H1 (cell line): ENCODE measurements at regions not wholly inside any gene's neighbourhood (a gene's known extent, or its start where the extent isn't known, plus 50 kb on each side); places are given as distances from the start of the nearest gene placed in this dataset.

Experiments used
- CTCF ChIA-PET: fragments of 300-600 bp; sonication (Branson Sonifier 250); formaldehyde crosslinking; loops from one replicate; lab custom pipeline; 2021; ENCODE audit not compliant: partially characterized antibody; lab: Charles Lee
- POLR2A ChIA-PET: fragments of 300-600 bp; sonication (Branson Sonifier 250); formaldehyde crosslinking; loops from one replicate; lab custom pipeline; 2021; ENCODE audit warnings: inconsistent platforms; ENCODE audit not compliant: partially characterized antibody; lab: Charles Lee
- DNase-seq, 2 experiments: peaks; one replicate each; pipeline versions ENCODE4 v3.0.0 to v3.0.0-alpha.2; 2010 to 2022; ENCODE audit warnings: low spot score in 2 of 2, low read depth in 1 of 2, mixed read lengths in 1 of 2
- FAIRE-seq: peaks from 2 replicates; lab custom pipeline; 2011; peaks lifted over from hg19 to GRCh38; lab: Jason Lieb, UNC
- H2AFZ ChIP-seq: 2 replicates; pipeline ENCODE4 v1.8.1; 2012; ENCODE audit warnings: low read length, inconsistent platforms
- H2AK5ac ChIP-seq: 2 replicates; pipeline ENCODE4 v1.6.1; 2013; ENCODE audit warnings: low read depth, low read length
- H2BK120ac ChIP-seq: replicated peaks from 2 replicates; pipeline ENCODE3; 2013; ENCODE audit warnings: low read depth, low read length, inconsistent platforms
- H2BK12ac ChIP-seq: 2 replicates; pipeline ENCODE4 v1.6.1; 2013; ENCODE audit warnings: low read depth, low read length
- H2BK15ac ChIP-seq: 2 replicates; pipeline ENCODE4 v1.6.1; 2013; ENCODE audit warnings: low read length
- H2BK20ac ChIP-seq: 2 replicates; pipeline ENCODE4 v1.6.1; 2013; ENCODE audit warnings: low read length
- H2BK5ac ChIP-seq: 2 replicates; pipeline ENCODE4 v1.6.1; 2013; ENCODE audit warnings: low read depth, low read length
- H3K14ac ChIP-seq: 2 replicates; pipeline ENCODE4 v1.6.1; 2013; ENCODE audit warnings: inconsistent platforms; ENCODE audit not compliant: insufficient read length
- H3K18ac ChIP-seq: 2 replicates; pipeline ENCODE4 v1.6.1; 2013; ENCODE audit warnings: low read length; ENCODE audit errors: extremely low read depth
- H3K23ac ChIP-seq: 2 replicates; pipeline ENCODE4 v1.6.1; 2013; ENCODE audit warnings: inconsistent platforms; ENCODE audit not compliant: insufficient read length
- H3K23me2 ChIP-seq: 2 replicates; pipeline ENCODE4 v1.6.1; 2013; ENCODE audit warnings: low read depth, low read length
- H3K27ac ChIP-seq: 2 replicates; pipeline ENCODE4 v1.6.1; 2011; ENCODE audit warnings: low read depth, low read length, inconsistent platforms
- H3K27me3 ChIP-seq, 4 experiments: replicated peaks in 1 of 4; 1 replicate in 1 of 4; 2 replicates in 3 of 4; pipeline versions ENCODE4 v1.6.1 to v1.8.1; 2011 to 2013; ENCODE audit warnings: low read length in 3 of 4, mild to moderate bottlenecking in 3 of 4, inconsistent platforms in 2 of 4, mixed read lengths in 2 of 4, moderate library complexity in 1 of 4; ENCODE audit not compliant: control insufficient read depth in 3 of 4, insufficient read depth in 3 of 4; ENCODE audit errors: extremely low read depth in 1 of 4
- H3K36me3 ChIP-seq, 4 experiments: 2 replicates each; pipeline versions ENCODE4 v1.6.1 to v1.8.1; 2011 to 2013; ENCODE audit warnings: mild to moderate bottlenecking in 4 of 4, low read length in 3 of 4, moderate library complexity in 2 of 4, control low read depth in 1 of 4, inconsistent platforms in 1 of 4; ENCODE audit not compliant: insufficient read depth in 4 of 4, control insufficient read depth in 2 of 4
- H3K4ac ChIP-seq: replicated peaks from 2 replicates; pipeline ENCODE3; 2013; ENCODE audit warnings: low read length, low read depth, mixed read lengths, inconsistent platforms; ENCODE audit not compliant: insufficient read length
- H3K4me1 ChIP-seq, 4 experiments: replicated peaks in 1 of 4; 1 replicate in 1 of 4; 2 replicates in 3 of 4; pipeline versions ENCODE4 v1.6.1 to v1.8.1; 2011 to 2013; ENCODE audit warnings: low read length in 3 of 4, inconsistent platforms in 2 of 4, mixed read lengths in 1 of 4; ENCODE audit not compliant: insufficient read depth in 4 of 4, control insufficient read depth in 3 of 4
- H3K4me2 ChIP-seq, 2 experiments: 2 replicates each; pipeline versions ENCODE4 v1.6.1 to v1.8.1; 2011 to 2013; ENCODE audit warnings: low read depth in 2 of 2, low read length in 2 of 2, control low read depth in 1 of 2, inconsistent platforms in 1 of 2, mild to moderate bottlenecking in 1 of 2; ENCODE audit not compliant: insufficient read depth in 1 of 2
- H3K4me3 ChIP-seq, 4 experiments: fragments of 200-600, 300-600 bp in 1 of 4; sonication (generic), shearing (Covaris generic), sonication (Bioruptor Twin) in 1 of 4; 2 replicates each; pipeline versions ENCODE4 v1.5.1 to v1.8.1; 2011 to 2016; ENCODE audit warnings: low read length in 4 of 4, low read depth in 3 of 4, control low read depth in 2 of 4, inconsistent platforms in 2 of 4, mild to moderate bottlenecking in 2 of 4, mixed read lengths in 1 of 4, moderate library complexity in 1 of 4; ENCODE audit not compliant: insufficient read depth in 2 of 4; ENCODE audit errors: extremely low read depth in 1 of 4
- H3K56ac ChIP-seq: replicated peaks from 2 replicates; pipeline ENCODE3; 2013; ENCODE audit warnings: low read depth, mild to moderate bottlenecking, mixed read lengths, low read length, inconsistent platforms; ENCODE audit not compliant: insufficient read length
- H3K79me1 ChIP-seq: 2 replicates; pipeline ENCODE4 v1.6.1; 2013; ENCODE audit warnings: low read depth, low read length, control low read depth
- H3K79me2 ChIP-seq, 2 experiments: 2 replicates each; pipeline versions ENCODE4 v1.6.1 to v1.8.1; 2012 to 2013; ENCODE audit warnings: low read length in 2 of 2, mild to moderate bottlenecking in 2 of 2, inconsistent platforms in 1 of 2; ENCODE audit not compliant: insufficient read depth in 2 of 2, control insufficient read depth in 1 of 2
- H3K9ac ChIP-seq, 4 experiments: replicated peaks in 1 of 4; 1 replicate in 1 of 4; 2 replicates in 3 of 4; pipeline versions ENCODE4 v1.6.1 to v1.8.1; 2011 to 2013; ENCODE audit warnings: low read depth in 3 of 4, low read length in 3 of 4, control low read depth in 2 of 4, mild to moderate bottlenecking in 2 of 4, moderate library complexity in 2 of 4, inconsistent platforms in 1 of 4; ENCODE audit errors: extremely low read depth in 1 of 4
- H3K9me3 ChIP-seq, 2 experiments: 2 replicates each; pipeline versions ENCODE4 v1.6.1 to v1.8.1; 2012 to 2013; ENCODE audit warnings: mild to moderate bottlenecking in 2 of 2, moderate library complexity in 2 of 2, control low read depth in 1 of 2, inconsistent platforms in 1 of 2, low read depth in 1 of 2, low read length in 1 of 2, mixed read lengths in 1 of 2; ENCODE audit not compliant: insufficient read depth in 2 of 2
- H4K20me1 ChIP-seq, 2 experiments: replicated peaks in 1 of 2; 2 replicates each; pipeline versions ENCODE3 to v1.8.1; 2011 to 2013; ENCODE audit warnings: inconsistent platforms in 2 of 2, low read length in 2 of 2, mild to moderate bottlenecking in 1 of 2; ENCODE audit not compliant: insufficient read depth in 2 of 2, control insufficient read depth in 1 of 2
- H4K5ac ChIP-seq: 2 replicates; pipeline ENCODE4 v1.6.1; 2013; ENCODE audit warnings: low read length, low read depth, mixed read lengths, inconsistent platforms; ENCODE audit not compliant: insufficient read length
- H4K8ac ChIP-seq: 2 replicates; pipeline ENCODE4 v1.8.0; 2013; ENCODE audit warnings: mild to moderate bottlenecking, moderate library complexity, low read length, inconsistent platforms; ENCODE audit not compliant: insufficient read depth; ENCODE audit errors: extremely low read depth
- H4K91ac ChIP-seq: replicated peaks from 2 replicates; pipeline ENCODE3; 2013; ENCODE audit warnings: low read length, mixed read lengths, inconsistent platforms; ENCODE audit not compliant: insufficient read length
- BRCA1 ChIP-seq: IDR thresholded peaks from 2 replicates; pipeline ENCODE4 v1.6.1; 2012; ENCODE audit warnings: low read depth, low read length, improper control_type of control experiment
- CEBPB ChIP-seq: IDR thresholded peaks from 2 replicates; pipeline ENCODE4 v1.6.1; 2012; ENCODE audit warnings: low read depth, low read length
- EGR1 ChIP-seq: IDR thresholded peaks from 2 replicates; pipeline ENCODE4 v1.6.1; 2011; ENCODE audit warnings: low read depth, low read length, borderline replicate concordance
- FOSL1 ChIP-seq: IDR thresholded peaks from 2 replicates; pipeline ENCODE4 v1.6.1; 2011; ENCODE audit warnings: mild to moderate bottlenecking, low read depth, low read length, moderate library complexity; ENCODE audit not compliant: insufficient read depth
- KDM4A ChIP-seq: IDR thresholded peaks from one replicate; pipeline ENCODE4 v1.7.1; 2012; ENCODE audit warnings: low read depth, mild to moderate bottlenecking, moderate library complexity, low read length, inconsistent platforms; ENCODE audit not compliant: severe bottlenecking
- MAFK ChIP-seq: IDR thresholded peaks from 2 replicates; pipeline ENCODE4 v1.6.1; 2012; ENCODE audit warnings: low read depth, mild to moderate bottlenecking, improper control_type of control experiment, low read length
- POLR2AphosphoS5 ChIP-seq: IDR thresholded peaks from 2 replicates; pipeline ENCODE4 v1.6.1; 2011; ENCODE audit warnings: low read depth, low read length
- RAD21 ChIP-seq, 2 experiments: IDR thresholded peaks in 1 of 2; conservative IDR thresholded peaks in 1 of 2; 2 replicates each; pipeline ENCODE4 v1.6.1; 2011; ENCODE audit warnings: low read depth in 2 of 2, low read length in 2 of 2, improper control_type of control experiment in 1 of 2, inconsistent platforms in 1 of 2, mild to moderate bottlenecking in 1 of 2, moderate library complexity in 1 of 2
- RXRA ChIP-seq: IDR thresholded peaks from 2 replicates; pipeline ENCODE4 v1.6.1; 2011; ENCODE audit warnings: low read depth, mild to moderate bottlenecking, low read length, moderate library complexity; ENCODE audit not compliant: insufficient read depth
- SIX5 ChIP-seq: IDR thresholded peaks from 2 replicates; pipeline ENCODE4 v1.6.1; 2011; ENCODE audit warnings: mild to moderate bottlenecking, low read depth, low read length
- SP1 ChIP-seq: IDR thresholded peaks from 2 replicates; pipeline ENCODE4 v1.6.1; 2011; ENCODE audit warnings: low read depth, low read length
- YY1 ChIP-seq: IDR thresholded peaks from 2 replicates; pipeline ENCODE4 v1.6.1; 2011; ENCODE audit warnings: low read depth, mild to moderate bottlenecking, low read length
- ZNF274 ChIP-seq: IDR thresholded peaks from 2 replicates; pipeline ENCODE4 v1.7.0; 2012; ENCODE audit warnings: low read length, borderline replicate concordance; ENCODE audit errors: extremely low read depth
- WGBS, 2 experiments: shearing (Covaris generic) in 1 of 2; methylation state at CpG; one replicate each; pipeline versions ENCODE4 v1.1.6 to v1.1.7; 2013 to 2015; ENCODE audit warnings: low lambda C conversion rate in 2 of 2, mixed read lengths in 2 of 2, inconsistent platforms in 1 of 2, low coverage in 1 of 2, missing lambda C conversion rate in 1 of 2; ENCODE audit not compliant: insufficient replicate concordance in 2 of 2, insufficient coverage in 1 of 2, insufficient read length in 1 of 2; ENCODE audit errors: extremely low coverage in 1 of 2, missing lambda C conversion rate in 1 of 2; 5-methylcytosine and 5-hydroxymethylcytosine counted together
- TF ChIP-seq, protein P1 (sequence below): IDR thresholded peaks from 2 replicates; pipeline ENCODE4 v1.6.1; 2012; ENCODE audit warnings: low read length, inconsistent platforms

DNA sequence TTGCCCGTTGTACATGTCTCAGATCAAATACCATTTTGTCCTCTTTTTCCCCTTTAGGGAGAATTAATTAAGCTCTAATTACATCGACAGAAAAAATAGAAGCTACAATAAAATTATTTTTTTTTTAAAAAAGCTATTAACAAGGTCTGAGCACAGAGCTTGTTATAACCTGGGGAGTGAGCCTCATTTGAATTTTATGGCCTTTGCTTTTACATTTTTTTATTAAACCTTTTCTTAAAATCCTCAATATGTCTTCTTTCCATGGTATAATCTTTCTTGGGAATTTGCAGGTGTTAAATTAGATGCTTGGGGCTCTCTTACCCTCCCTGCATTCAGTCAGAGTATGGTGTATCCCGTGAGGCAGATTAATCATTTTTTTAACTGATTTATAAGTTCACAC lies 212.5 kb upstream of the XYLT1 start:
- ChIA-PET CTCF (interaction anchor here (1.0 to 1.3 kb wide), 2 partner anchors 15 to 90 kb away, joined by 3 read pairs; no protein-coding TSS in a partner anchor), POLR2A (no interaction called here)
- H2BK120ac ChIP-seq: no peak overlapping the region
- no peak overlapping the region for H4K8ac ChIP-seq
- H3K36me3 ChIP-seq: no peaks in the 10 kb centered on the region
- no peak overlapping the region for H3K56ac ChIP-seq
- no peak overlapping the region for H3K4me2 ChIP-seq
- no peak overlapping the region for H4K91ac ChIP-seq
- no peak overlapping the region for H2BK15ac ChIP-seq
- peaks cover 0 to 2% of the 10 kb centered on the region in 2 experiments; a peak in 1 of 4 replicates for H3K9me3 ChIP-seq
- no peak overlapping the region for H2AK5ac ChIP-seq
- H3K27ac ChIP-seq: no peak overlapping the region
- no peak overlapping the region for H3K18ac ChIP-seq
- no peak overlapping the region for H2BK12ac ChIP-seq
- H2BK20ac ChIP-seq: no peak overlapping the region
- H3K4ac ChIP-seq: no peak overlapping the region
- WGBS, 2 experiments: 91% methylated on average over 3 of the region's 3 CpGs; no CpG with 5 or more reads in 1 of the 2 experiments
- H3K23me2 ChIP-seq: no peaks in the 10 kb centered on the region
- H3K4me1 ChIP-seq: no peaks in the 10 kb centered on the region
- DNase-seq: no peak
- no peak overlapping the region for H3K23ac ChIP-seq
- no peaks in the 10 kb centered on the region for H3K79me2 ChIP-seq
- H3K14ac ChIP-seq: no peak overlapping the region
- H3K27me3 ChIP-seq: no peaks in the 10 kb centered on the region; a peak in 1 of 7 replicates
- FAIRE-seq: no peak
- no peak overlapping the region for H3K4me3 ChIP-seq
- H3K79me1 ChIP-seq: no peaks in the 10 kb centered on the region
- no peak overlapping the region for H4K5ac ChIP-seq
- H2BK5ac ChIP-seq: no peak overlapping the region
- no peaks in the 10 kb centered on the region for H4K20me1 ChIP-seq
- no peak overlapping the region for H2AFZ ChIP-seq
- H3K9ac ChIP-seq: no peak overlapping the region
- TF ChIP-seq SP1: no peak
- no peak for TF ChIP-seq POLR2AphosphoS5
- TF ChIP-seq KDM4A: no peak
- no peak for TF ChIP-seq CEBPB
- no peak for TF ChIP-seq RAD21 (IDR thresholded peaks at IDR 0.05 in 1 of 2, conservative IDR thresholded peaks at IDR 0.05 in 1 of 2; ENCODE audit: low read depth in 2 of 2, low read length in 2 of 2)
- no peak for TF ChIP-seq YY1
- no peak for TF ChIP-seq SIX5
- TF ChIP-seq BRCA1: no peak
- TF ChIP-seq EGR1: no peak
- TF ChIP-seq RXRA: no peak
- no peak for TF ChIP-seq MAFK
- no peak for TF ChIP-seq ZNF274
- no peak for TF ChIP-seq FOSL1
- TF ChIP-seq, protein P1, sequence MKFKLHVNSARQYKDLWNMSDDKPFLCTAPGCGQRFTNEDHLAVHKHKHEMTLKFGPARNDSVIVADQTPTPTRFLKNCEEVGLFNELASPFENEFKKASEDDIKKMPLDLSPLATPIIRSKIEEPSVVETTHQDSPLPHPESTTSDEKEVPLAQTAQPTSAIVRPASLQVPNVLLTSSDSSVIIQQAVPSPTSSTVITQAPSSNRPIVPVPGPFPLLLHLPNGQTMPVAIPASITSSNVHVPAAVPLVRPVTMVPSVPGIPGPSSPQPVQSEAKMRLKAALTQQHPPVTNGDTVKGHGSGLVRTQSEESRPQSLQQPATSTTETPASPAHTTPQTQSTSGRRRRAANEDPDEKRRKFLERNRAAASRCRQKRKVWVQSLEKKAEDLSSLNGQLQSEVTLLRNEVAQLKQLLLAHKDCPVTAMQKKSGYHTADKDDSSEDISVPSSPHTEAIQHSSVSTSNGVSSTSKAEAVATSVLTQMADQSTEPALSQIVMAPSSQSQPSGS: no peak
